Cardiac muscle cell (in vitro differentiated cells and primary cell): ENCODE measurements at regions not wholly inside any gene's neighbourhood (a gene's known extent, or its start where the extent isn't known, plus 50 kb on each side); places are given as distances from the start of the nearest gene placed in this dataset.

Experiments used
- DNase-seq, 2 donors: peaks; one replicate each; pipeline versions ENCODE4 v3.0.0 to v3.0.0-alpha.2; 2010 to 2017; ENCODE audit warnings: low read depth in 1 of 2, low spot score in 1 of 2
- H3K27ac ChIP-seq: fragments of 200-600 bp; sonication (generic); 2 replicates; pipeline ENCODE4 v1.5.1; 2016
- H3K27me3 ChIP-seq: fragments of 200-600 bp; sonication (generic); 2 replicates; pipeline ENCODE4 v1.6.0; 2016; ENCODE audit warnings: control low read depth
- H3K36me3 ChIP-seq: fragments of 200-600 bp; sonication (generic); 2 replicates; pipeline ENCODE4 v1.5.1; 2016; ENCODE audit warnings: control low read depth
- H3K4me1 ChIP-seq: fragments of 200-600 bp; sonication (generic); 2 replicates; pipeline ENCODE4 v1.8.1; 2017; ENCODE audit warnings: low read depth, mild to moderate bottlenecking, mixed run types
- H3K4me3 ChIP-seq: fragments of 200-600 bp; sonication (generic); 2 replicates; pipeline ENCODE4 v1.5.1; 2016; ENCODE audit warnings: mild to moderate bottlenecking
- H3K9me3 ChIP-seq: fragments of 200-600 bp; sonication (generic); 2 replicates; pipeline ENCODE4 v1.5.1; 2017; ENCODE audit warnings: low read depth, mild to moderate bottlenecking, control low read depth
- TF ChIP-seq, protein P1 (sequence below): IDR thresholded peaks from 2 replicates; pipeline ENCODE4 v1.5.1; 2012; ENCODE audit warnings: low read depth, mild to moderate bottlenecking, low read length

DNA sequence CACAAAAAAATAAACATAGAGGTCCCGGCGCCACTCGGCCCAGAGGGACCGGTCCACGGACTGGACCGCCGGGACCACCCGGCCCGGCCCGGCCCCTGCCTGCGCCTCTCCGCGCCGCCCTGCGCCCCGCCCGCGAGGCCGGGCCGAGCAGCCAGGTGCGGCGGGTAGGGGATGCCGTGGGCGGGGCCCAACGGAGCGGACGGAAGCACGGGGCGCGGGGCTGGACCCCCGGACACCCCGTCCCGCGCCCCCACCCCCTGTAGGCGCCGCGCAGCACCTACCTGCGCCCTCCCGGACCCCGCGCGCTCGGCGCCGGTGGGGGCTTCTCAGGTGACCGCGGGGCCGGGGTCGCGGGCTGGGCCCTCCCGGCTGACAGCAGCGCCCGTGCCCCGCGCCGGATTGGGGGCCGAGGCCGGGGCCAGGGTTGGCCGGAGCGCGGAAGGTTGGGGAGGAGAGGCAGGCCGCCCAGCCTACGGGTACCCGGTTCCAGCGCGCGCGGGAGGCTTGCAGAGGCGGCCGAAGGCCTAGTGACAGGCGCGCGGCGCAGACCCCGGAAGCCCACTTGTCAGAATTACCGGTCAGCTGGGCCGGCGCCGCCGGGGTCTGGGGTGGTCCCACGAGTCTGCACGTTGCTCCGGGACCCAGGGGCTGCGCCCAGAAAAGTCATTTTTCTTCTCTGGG, 351.9 kb upstream of the CAMK1G start:
- Histone ChIP-seq H3K36me3 (no peaks in the 10 kb centered on the region), H3K4me1 (no peaks in the 10 kb centered on the region), H3K9me3 (no peaks in the 10 kb centered on the region), H3K4me3 (no peak overlapping the region), H3K27me3 (no peaks in the 10 kb centered on the region), H3K27ac (no peak overlapping the region)
- DNase-seq = no peak
- TF ChIP-seq, protein P1, sequence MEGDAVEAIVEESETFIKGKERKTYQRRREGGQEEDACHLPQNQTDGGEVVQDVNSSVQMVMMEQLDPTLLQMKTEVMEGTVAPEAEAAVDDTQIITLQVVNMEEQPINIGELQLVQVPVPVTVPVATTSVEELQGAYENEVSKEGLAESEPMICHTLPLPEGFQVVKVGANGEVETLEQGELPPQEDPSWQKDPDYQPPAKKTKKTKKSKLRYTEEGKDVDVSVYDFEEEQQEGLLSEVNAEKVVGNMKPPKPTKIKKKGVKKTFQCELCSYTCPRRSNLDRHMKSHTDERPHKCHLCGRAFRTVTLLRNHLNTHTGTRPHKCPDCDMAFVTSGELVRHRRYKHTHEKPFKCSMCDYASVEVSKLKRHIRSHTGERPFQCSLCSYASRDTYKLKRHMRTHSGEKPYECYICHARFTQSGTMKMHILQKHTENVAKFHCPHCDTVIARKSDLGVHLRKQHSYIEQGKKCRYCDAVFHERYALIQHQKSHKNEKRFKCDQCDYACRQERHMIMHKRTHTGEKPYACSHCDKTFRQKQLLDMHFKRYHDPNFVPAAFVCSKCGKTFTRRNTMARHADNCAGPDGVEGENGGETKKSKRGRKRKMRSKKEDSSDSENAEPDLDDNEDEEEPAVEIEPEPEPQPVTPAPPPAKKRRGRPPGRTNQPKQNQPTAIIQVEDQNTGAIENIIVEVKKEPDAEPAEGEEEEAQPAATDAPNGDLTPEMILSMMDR = no peak

DNA sequence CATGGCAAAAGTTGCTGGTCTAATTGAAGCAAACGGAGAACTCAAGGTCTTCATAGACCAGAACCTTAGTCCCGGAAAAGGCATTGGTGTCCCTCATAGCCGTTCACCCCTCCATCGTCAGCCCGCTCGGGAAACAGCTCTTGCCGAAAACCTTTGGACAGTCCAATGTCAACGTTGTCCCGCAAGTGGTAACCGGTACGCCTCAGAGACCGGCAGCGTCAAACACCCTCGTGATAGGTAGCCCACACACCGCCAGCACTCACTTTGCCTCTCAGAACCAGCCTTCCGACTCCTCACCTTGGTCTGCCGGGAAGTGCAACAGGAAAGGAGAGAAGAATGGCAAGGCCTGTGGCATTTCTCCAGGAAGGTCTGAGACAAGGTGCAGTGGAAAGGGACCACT, 351.3 kb upstream of the CAMK1G start:
- Histone ChIP-seq H3K36me3 (no peaks in the 10 kb centered on the region), H3K27ac (no peak overlapping the region), H3K4me3 (no peak overlapping the region), H3K4me1 (no peaks in the 10 kb centered on the region), H3K27me3 (no peaks in the 10 kb centered on the region), H3K9me3 (no peaks in the 10 kb centered on the region)
- no peak for DNase-seq
- TF ChIP-seq, protein P1 = no peak

DNA sequence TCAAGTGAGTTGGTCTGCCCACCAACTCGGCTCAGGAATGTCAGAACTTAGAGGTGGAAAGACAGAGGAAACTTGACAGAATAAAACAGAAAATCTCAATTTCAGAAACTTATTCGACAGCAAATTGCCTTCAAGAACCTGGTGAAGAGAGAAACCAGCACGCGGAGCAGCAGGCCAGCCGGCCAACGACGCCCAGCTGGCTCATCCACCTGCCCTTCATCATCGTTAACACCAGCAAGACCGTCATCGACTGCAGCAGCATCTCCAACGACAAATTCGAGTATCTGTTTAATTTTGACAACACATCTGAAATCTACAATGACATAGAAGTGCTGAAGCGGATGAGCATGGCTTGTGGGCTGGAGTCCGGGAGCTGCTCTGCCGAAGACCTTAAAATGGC, 350.8 kb upstream of the CAMK1G start:
- no peaks in the 10 kb centered on the region for H3K4me1 ChIP-seq
- H3K27ac ChIP-seq = no peak overlapping the region
- no peaks in the 10 kb centered on the region for H3K9me3 ChIP-seq
- TF ChIP-seq, protein P1 = no peak
- no peaks in the 10 kb centered on the region for H3K36me3 ChIP-seq
- no peaks in the 10 kb centered on the region for H3K27me3 ChIP-seq
- no peak overlapping the region for H3K4me3 ChIP-seq
- no peak for DNase-seq

DNA sequence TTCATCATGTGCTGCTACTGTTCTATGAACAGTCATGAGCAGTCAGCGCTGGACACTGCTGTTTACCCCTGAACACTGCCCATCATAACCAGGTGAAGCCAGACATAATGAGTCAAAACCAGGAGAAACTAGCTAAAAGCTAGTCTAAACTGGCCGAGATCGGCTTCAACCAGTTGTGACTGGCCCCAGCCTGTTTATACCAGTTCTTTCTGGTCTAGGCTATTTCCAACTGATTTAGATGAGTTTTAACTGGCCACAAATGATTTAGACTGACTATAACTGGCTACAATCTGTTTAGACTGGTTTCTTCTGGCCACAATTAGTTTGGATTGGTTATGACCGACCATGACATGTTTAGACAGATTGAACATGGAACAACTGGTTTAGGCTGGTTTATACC, 348.3 kb upstream of the CAMK1G start:
- Histone ChIP-seq H3K4me3 (no peak overlapping the region), H3K27ac (no peak overlapping the region), H3K36me3 (no peaks in the 10 kb centered on the region), H3K4me1 (no peaks in the 10 kb centered on the region), H3K27me3 (no peaks in the 10 kb centered on the region), H3K9me3 (no peaks in the 10 kb centered on the region)
- TF ChIP-seq, protein P1 = no peak
- DNase-seq = no peak

DNA sequence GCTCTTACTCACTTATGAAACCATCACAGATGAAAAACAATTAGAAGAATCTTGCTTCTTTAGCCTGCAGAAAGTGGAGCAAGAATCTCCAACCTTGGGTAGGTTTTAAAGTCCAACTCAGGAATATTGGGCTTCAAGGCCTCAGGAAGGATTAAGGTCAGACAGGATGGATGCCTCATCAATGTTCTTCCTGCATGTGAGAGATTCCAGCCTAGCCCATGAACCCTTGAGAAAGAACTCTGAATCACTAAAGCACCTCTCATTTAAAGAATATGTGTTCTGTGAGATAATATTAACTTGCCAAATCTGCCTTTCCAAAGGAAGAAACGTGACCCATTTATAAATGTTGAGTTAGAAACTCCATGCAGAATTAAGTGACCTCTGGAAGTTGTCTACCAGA, 345.2 kb upstream of the CAMK1G start:
- no peaks in the 10 kb centered on the region for H3K4me1 ChIP-seq
- H3K9me3 ChIP-seq = no peaks in the 10 kb centered on the region
- H3K36me3 ChIP-seq = no peaks in the 10 kb centered on the region
- H3K27me3 ChIP-seq = no peaks in the 10 kb centered on the region
- H3K4me3 ChIP-seq = no peak overlapping the region
- no peak overlapping the region for H3K27ac ChIP-seq
- no peak for DNase-seq
- TF ChIP-seq, protein P1 = no peak
